Liver (tissue), 7 donors: ENCODE measurements at regions not wholly inside any gene's neighbourhood (a gene's known extent, or its start where the extent isn't known, plus 50 kb on each side); places are given as distances from the start of the nearest gene placed in this dataset.

ENCODE experiments used
- DNase-seq: peaks from one replicate; pipeline ENCODE4 v3.0.0-alpha.2; 2017; ENCODE audit warnings: low spot score
- H3K27ac ChIP-seq, 2 donors: one replicate each; pipeline ENCODE4 v1.7.0; 2013; ENCODE audit warnings: inconsistent platforms in 2 of 2, low read length in 2 of 2, control low read depth in 1 of 2, low read depth in 1 of 2, mild to moderate bottlenecking in 1 of 2
- H3K27me3 ChIP-seq, 4 donors: one replicate each; pipeline versions ENCODE4 v1.6.1 to v1.7.0; 2013; ENCODE audit warnings: low read length in 3 of 4, inconsistent platforms in 1 of 4, mild to moderate bottlenecking in 1 of 4, moderate library complexity in 1 of 4; ENCODE audit not compliant: control insufficient read depth in 4 of 4, insufficient read depth in 4 of 4
- H3K36me3 ChIP-seq, 4 donors: one replicate each; pipeline versions ENCODE4 v1.6.1 to v1.7.0; 2013; ENCODE audit warnings: low read length in 3 of 4, mild to moderate bottlenecking in 3 of 4, low read depth in 1 of 4, moderate library complexity in 1 of 4; ENCODE audit not compliant: control insufficient read depth in 4 of 4, insufficient read depth in 3 of 4
- H3K4me1 ChIP-seq, 4 donors: one replicate each; pipeline versions ENCODE4 v1.6.1 to v1.7.0; 2013; ENCODE audit warnings: low read length in 3 of 4, mild to moderate bottlenecking in 3 of 4, moderate library complexity in 1 of 4; ENCODE audit not compliant: control insufficient read depth in 4 of 4, insufficient read depth in 4 of 4
- H3K4me3 ChIP-seq, 3 donors: one replicate each; pipeline versions ENCODE4 v1.6.1 to v1.7.0; 2013; ENCODE audit warnings: low read length in 3 of 3, control low read depth in 1 of 3, low read depth in 1 of 3, mild to moderate bottlenecking in 1 of 3
- H3K9ac ChIP-seq, 2 donors: one replicate each; pipeline ENCODE4 v1.7.0; 2013; ENCODE audit warnings: low read length in 2 of 2, mild to moderate bottlenecking in 2 of 2, moderate library complexity in 2 of 2, control low read depth in 1 of 2, low read depth in 1 of 2
- H3K9me3 ChIP-seq, 4 donors: one replicate each; pipeline versions ENCODE4 v1.6.1 to v1.7.0; 2013; ENCODE audit warnings: low read length in 3 of 4; ENCODE audit not compliant: control insufficient read depth in 4 of 4
- EGR1 ChIP-seq, 2 donors: IDR thresholded peaks; 2 replicates each; pipeline ENCODE4 v1.6.1; 2016 to 2018; ENCODE audit warnings: antibody characterized with exemption in 2 of 2, low read depth in 2 of 2
- FOXA2 ChIP-seq: IDR thresholded peaks from 2 replicates; pipeline ENCODE4 v1.6.1; 2016; ENCODE audit warnings: antibody characterized with exemption
- GABPA ChIP-seq, 2 donors: IDR thresholded peaks in 1 of 2; conservative IDR thresholded peaks in 1 of 2; 2 replicates each; pipeline ENCODE4 v1.6.1; 2016; ENCODE audit warnings: antibody characterized with exemption in 2 of 2, mild to moderate bottlenecking in 1 of 2, moderate library complexity in 1 of 2
- HNF4A ChIP-seq, 2 donors: conservative IDR thresholded peaks; 2 replicates each; pipeline ENCODE4 v1.6.1; 2016; ENCODE audit warnings: antibody characterized with exemption in 2 of 2, mild to moderate bottlenecking in 2 of 2
- JUND ChIP-seq, 2 donors: IDR thresholded peaks; 2 replicates each; pipeline ENCODE4 v1.6.1; 2016; ENCODE audit warnings: antibody characterized with exemption in 2 of 2
- NR2F2 ChIP-seq: IDR thresholded peaks from 2 replicates; pipeline ENCODE4 v1.6.1; 2016; ENCODE audit warnings: antibody characterized with exemption
- RAD21 ChIP-seq, 2 donors: IDR thresholded peaks; 2 replicates each; pipeline ENCODE4 v1.6.1; 2016; ENCODE audit warnings: antibody characterized with exemption in 2 of 2, mild to moderate bottlenecking in 2 of 2
- RXRA ChIP-seq, 2 donors: IDR thresholded peaks; 2 replicates each; pipeline ENCODE4 v1.6.1; 2017 to 2018; ENCODE audit warnings: antibody characterized with exemption in 2 of 2, mild to moderate bottlenecking in 1 of 2
- SP1 ChIP-seq: IDR thresholded peaks from 2 replicates; pipeline ENCODE4 v1.6.1; 2018; ENCODE audit warnings: antibody characterized with exemption, mild to moderate bottlenecking
- YY1 ChIP-seq: IDR thresholded peaks from 2 replicates; pipeline ENCODE4 v1.6.1; 2016; ENCODE audit warnings: antibody characterized with exemption, mild to moderate bottlenecking
- WGBS: extraction: QIAGEN DNeasy Blood & Tissue Kit; methylation state at CpG from one replicate; pipeline ENCODE4 v1.1.7; 2013; 5-methylcytosine and 5-hydroxymethylcytosine counted together
- TF ChIP-seq, protein P1 (sequence below): IDR thresholded peaks from 2 replicates; pipeline ENCODE4 v1.6.1; 2016; ENCODE audit warnings: antibody characterized with exemption, mild to moderate bottlenecking
- donor health status: healthy.
- donor health status: healthy.
- donor health status: healthy.
- donor health status: healthy.

GRCh38 chr20:50283370-50283769 lies 92.7 kb downstream of the CEBPB start:
- Histone ChIP-seq H3K9me3 (no peaks in the 10 kb centered on the region), H3K9ac (no peak overlapping the region), H3K27ac (no peak overlapping the region), H3K36me3 (no peaks in the 10 kb centered on the region), H3K27me3 (no peaks in the 10 kb centered on the region), H3K4me3 (no peak overlapping the region), H3K4me1 (peaks cover 4 to 22% (median 17%) of the 10 kb centered on the region in 4 donors)
- TF ChIP-seq FOXA2 (no peak), NR2F2 (no peak), JUND (IDR thresholded peaks at IDR 0.05) (no peak), RAD21 (IDR thresholded peaks at IDR 0.05) (no peak)
- WGBS = 82% methylated on average over 7 of the region's 7 CpGs
- DNase-seq = no peak

DNA sequence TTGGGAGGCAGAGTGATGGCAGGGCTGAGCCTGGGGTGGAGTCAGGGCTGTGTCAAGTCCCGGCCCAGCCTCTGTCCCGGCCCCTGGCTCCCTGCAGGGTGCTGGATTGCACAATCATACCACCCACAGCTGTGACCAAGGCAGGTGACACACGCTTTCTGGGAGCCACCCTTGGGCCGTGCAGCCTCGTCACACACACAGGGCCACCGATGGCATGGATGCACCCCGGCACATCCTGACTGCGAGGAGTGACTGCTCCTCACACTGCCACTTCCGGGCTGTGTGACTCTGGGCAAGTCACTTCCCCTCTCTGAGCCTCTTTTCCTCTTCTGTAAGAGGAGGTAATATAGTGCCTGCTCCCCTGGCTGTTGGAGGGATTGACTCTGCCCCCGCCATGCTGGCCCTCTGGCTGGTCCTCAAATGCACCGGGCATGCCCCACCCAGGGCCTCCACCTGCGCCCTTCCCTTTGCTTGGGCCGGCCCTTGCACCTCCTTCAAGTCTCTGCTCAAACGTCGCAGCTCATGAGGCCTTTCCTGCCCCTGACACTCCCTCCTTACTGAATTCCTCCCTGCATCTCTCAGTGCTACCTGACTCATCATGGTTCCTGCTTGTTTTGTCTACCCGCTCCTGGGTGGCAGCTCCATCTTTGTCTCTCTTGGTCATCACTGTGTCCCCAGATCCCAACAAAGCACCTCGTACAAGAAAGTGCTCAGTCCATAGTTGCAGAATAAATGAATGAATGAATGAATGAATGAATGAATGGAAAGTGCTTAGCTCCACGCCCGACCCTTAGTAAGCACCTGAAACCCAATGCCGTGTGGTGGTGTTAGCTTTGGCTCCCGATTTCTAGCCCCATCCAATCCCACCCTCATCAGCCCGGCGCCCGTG lies 93.5 kb downstream of the CEBPB start:
- DNase-seq = no peak
- H3K4me3 ChIP-seq = no peak overlapping the region
- no peaks in the 10 kb centered on the region for H3K36me3 ChIP-seq
- peak; percentile 41 to 63 for TF ChIP-seq RAD21 (IDR thresholded peaks at IDR 0.05)
- TF ChIP-seq, protein P1, sequence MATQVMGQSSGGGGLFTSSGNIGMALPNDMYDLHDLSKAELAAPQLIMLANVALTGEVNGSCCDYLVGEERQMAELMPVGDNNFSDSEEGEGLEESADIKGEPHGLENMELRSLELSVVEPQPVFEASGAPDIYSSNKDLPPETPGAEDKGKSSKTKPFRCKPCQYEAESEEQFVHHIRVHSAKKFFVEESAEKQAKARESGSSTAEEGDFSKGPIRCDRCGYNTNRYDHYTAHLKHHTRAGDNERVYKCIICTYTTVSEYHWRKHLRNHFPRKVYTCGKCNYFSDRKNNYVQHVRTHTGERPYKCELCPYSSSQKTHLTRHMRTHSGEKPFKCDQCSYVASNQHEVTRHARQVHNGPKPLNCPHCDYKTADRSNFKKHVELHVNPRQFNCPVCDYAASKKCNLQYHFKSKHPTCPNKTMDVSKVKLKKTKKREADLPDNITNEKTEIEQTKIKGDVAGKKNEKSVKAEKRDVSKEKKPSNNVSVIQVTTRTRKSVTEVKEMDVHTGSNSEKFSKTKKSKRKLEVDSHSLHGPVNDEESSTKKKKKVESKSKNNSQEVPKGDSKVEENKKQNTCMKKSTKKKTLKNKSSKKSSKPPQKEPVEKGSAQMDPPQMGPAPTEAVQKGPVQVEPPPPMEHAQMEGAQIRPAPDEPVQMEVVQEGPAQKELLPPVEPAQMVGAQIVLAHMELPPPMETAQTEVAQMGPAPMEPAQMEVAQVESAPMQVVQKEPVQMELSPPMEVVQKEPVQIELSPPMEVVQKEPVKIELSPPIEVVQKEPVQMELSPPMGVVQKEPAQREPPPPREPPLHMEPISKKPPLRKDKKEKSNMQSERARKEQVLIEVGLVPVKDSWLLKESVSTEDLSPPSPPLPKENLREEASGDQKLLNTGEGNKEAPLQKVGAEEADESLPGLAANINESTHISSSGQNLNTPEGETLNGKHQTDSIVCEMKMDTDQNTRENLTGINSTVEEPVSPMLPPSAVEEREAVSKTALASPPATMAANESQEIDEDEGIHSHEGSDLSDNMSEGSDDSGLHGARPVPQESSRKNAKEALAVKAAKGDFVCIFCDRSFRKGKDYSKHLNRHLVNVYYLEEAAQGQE = peak; percentile 42
- TF ChIP-seq SP1 = peak; percentile 51
- TF ChIP-seq YY1 = peak; percentile 55
- TF ChIP-seq EGR1 (IDR thresholded peaks at IDR 0.05; ENCODE audit: low read depth in 2 of 2) = no peak
- TF ChIP-seq HNF4A (conservative IDR thresholded peaks at IDR 0.05) = peak; percentile 26 to 62
- peak; percentile 28 for TF ChIP-seq FOXA2
- peak; percentile 49 to 84 for TF ChIP-seq RXRA (IDR thresholded peaks at IDR 0.05)
- TF ChIP-seq GABPA (IDR thresholded peaks at IDR 0.05 in 1 of 2, conservative IDR thresholded peaks at IDR 0.05 in 1 of 2) = no peak
- TF ChIP-seq JUND (IDR thresholded peaks at IDR 0.05) = peak in 1 of 2 donors; percentile 32
- H3K4me1 ChIP-seq = peaks cover 4 to 14% (median 10%) of the 10 kb centered on the region in 4 donors
- no peaks in the 10 kb centered on the region for H3K9me3 ChIP-seq
- H3K27me3 ChIP-seq = no peaks in the 10 kb centered on the region
- peak overlapping the region; percentile 52 to 65 for H3K27ac ChIP-seq
- H3K9ac ChIP-seq = no peak overlapping the region
- WGBS = 65% methylated on average over 24 of the region's 24 CpGs

DNA sequence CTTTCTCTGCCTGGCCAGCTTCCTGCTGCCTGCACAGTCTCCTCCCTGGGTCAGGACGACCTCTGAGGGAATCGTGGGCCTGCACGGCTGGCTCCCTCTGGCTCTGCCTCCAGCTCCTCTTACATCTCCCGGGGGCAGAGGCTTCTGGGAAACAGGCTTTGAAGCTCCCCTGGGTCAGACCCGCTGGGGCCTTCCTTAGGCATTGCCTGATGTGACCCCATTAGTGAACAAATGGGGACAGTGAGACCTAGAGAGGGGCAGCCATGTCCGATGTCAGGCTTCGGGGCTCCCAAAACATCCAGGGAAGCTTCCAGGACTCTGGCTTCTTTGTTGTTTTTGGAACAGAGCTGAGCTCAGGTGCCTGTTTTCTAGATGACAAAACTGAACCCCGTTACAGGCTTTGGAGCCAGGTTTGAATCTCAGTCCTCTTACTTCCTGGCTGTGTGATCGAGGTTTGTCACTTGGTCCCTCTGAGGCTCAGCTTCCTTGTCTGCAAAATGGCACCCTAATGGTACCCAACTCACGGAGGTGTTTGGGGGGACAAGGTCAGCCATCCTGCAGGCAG lies 94.3 kb downstream of the CEBPB start:
- Histone ChIP-seq H3K4me3 (no peak overlapping the region), H3K27ac (peak overlapping the region; percentile 44 to 52), H3K36me3 (no peaks in the 10 kb centered on the region), H3K9ac (no peak overlapping the region), H3K27me3 (no peaks in the 10 kb centered on the region), H3K4me1 (peaks cover 4 to 14% (median 9%) of the 10 kb centered on the region in 4 donors), H3K9me3 (no peaks in the 10 kb centered on the region)
- TF ChIP-seq NR2F2 (peak; percentile 35), RAD21 (IDR thresholded peaks at IDR 0.05) (peak in 1 of 2 donors; percentile 1), FOXA2 (no peak)
- WGBS = 74% methylated on average over 10 of the region's 10 CpGs
- DNase-seq = no peak
